NCI-H1436 (cell line): ENCODE measurements at regions not wholly inside any gene's neighbourhood (a gene's known extent, or its start where the extent isn't known, plus 50 kb on each side); places are given as distances from the start of the nearest gene placed in this dataset.
"Not testable (repeated sequence)": the region's sequence is repeated elsewhere in the genome, so short reads cannot be mapped to it uniquely, and the experiment has no call there.

Experiments used
- DNase-seq: peaks from one replicate; lab custom pipeline; 2025; lab: John Stamatoyannopoulos, UW

DNA sequence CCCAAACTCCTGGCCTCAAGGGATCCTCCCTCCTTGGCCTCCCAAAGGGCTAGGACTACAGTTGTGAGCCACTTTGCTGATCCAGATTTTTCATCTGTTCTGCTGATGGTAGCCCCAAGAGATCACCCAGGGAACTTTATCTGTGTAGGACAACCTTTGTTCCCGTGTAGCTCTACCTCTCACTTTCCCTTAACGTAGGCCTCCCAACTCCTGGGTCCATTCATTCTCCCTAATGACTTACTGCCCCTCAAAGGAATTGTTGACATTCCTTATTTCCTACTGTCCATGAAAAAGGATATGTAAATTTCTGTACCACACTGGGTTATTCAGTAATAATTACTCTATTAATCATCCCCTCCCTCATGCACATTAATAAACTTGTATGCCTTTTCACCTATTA, 51.0 kb upstream of the PHF24 start:
- DNase-seq, result no peak

DNA sequence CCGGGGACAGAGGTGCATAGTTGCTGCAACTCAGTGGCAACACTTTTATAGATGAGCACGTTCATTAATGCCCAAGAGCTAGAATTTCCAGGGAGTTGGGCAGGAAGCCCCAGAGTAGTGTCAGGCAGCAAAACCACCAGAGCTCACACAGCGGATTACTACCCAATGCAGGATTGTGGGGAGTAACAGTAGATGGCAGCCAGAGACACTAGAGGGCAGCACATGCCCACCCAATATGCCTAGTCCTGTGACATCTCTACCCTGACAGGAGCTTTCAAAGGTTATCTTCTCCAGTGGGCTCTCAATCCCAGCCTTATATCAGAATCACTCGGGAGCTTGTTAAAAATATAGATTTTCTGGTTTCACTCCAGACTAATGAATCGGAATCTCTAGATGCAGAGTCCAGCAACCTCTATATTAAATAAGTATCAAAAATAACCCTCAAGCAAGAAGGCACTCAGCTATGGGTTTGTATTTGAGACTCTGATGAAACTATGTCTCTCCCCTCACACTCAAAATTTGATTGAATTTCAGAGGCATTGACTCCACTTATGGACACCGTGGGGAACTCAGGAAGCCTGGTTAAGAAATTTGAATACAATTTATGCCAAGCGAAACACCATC, 58.4 kb upstream of the PHF24 start:
- peak; percentile 48 for DNase-seq

GRCh38 chr9:34898846-34899245, 59.2 kb upstream of the PHF24 start:
- DNase-seq, result no peak

DNA sequence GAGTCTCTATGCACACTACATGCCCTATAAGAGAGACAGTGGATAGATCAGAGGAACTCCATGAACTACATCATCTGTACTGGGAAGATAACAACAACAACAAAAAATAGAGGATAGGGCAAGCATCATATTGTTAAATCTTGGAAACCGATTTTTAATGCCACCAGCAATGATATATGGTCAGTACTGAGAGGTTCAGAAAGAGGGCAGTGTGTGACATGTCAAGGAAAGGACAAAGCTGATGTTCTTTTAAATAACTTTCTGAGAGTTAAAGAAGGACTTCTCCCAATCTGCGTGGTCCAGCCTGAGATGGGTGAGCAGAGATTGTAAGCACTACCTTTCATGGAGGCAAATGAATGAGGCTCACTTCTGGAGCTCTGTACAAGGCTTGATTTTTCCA, 62.0 kb upstream of the PHF24 start:
- DNase-seq, result no peak

DNA sequence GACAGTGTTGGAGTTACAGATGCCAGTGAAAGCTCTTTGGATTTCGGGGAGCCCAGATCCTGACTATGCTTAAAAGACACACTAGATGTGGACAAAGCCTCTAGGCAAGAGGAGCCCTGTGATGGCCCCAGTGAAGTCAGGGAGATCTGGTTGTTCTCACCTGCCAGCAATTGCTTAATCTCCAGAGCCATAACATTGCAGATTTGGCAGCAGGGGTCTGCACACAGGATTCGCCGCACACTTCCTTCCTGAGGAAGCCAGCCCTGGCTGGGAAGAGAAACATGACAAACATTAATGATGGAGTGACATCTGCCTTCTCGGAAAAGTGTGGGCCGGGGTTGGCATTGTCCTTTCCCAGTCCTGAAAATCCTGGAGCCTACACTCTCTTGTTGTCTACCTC, 65.2 kb upstream of the PHF24 start:
- no peak for DNase-seq

- no peak for DNase-seq
Measured at GRCh38 chr9:34891386-34891785, 66.7 kb upstream of the PHF24 start.

- no peak for DNase-seq
Measured at GRCh38 chr9:34887841-34888240, 70.2 kb upstream of the PHF24 start.

- DNase-seq, result no peak
Measured at GRCh38 chr9:34884747-34885189, 73.3 kb upstream of the PHF24 start.

GRCh38 chr9:34876096-34876495, 82.0 kb upstream of the PHF24 start:
- DNase-seq, result no peak

DNA sequence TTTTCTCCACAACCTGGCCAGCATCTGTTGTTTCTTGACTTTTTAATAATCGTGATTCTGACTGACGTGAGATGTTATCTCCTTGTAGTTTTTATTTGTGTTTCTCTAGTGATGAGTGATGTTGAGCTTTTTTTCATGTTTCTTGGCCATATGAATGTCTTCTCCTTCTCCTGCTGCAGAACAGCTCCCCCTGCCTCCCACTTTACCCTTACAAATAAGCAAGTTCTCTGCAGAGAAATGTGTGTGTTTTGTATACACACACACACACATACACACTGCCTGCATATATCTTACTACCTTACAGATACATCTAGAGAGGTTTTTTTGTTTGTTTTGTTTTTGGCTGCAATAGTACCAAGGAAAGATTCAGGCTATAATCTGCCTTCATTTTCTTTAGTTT, 88.7 kb upstream of the PHF24 start:
- DNase-seq, result no peak

DNA sequence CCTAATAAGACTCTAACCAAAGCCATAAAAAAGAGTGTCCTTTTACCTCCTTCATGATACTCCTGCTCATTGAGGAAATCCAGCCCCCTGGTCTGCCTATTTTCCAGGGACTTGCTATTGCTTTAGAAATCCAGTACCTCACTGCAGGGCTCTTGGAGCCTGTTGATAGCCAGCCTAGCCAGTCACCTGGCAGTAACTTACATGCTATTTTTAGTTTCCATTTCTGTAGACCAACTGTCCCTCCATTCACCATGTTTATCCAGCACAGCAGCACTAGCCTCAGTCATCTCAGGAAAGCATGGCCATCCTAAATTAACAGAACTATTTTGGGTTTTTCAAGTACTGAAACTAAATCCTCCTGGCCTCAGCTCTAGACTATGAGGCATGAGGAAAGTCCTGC, 91.5 kb upstream of the PHF24 start:
- DNase-seq, result no peak

GRCh38 chr9:34863426-34863825, 94.7 kb upstream of the PHF24 start:
- no peak for DNase-seq

- no peak for DNase-seq
Measured at GRCh38 chr9:34862836-34863235, 95.2 kb upstream of the PHF24 start.

DNA sequence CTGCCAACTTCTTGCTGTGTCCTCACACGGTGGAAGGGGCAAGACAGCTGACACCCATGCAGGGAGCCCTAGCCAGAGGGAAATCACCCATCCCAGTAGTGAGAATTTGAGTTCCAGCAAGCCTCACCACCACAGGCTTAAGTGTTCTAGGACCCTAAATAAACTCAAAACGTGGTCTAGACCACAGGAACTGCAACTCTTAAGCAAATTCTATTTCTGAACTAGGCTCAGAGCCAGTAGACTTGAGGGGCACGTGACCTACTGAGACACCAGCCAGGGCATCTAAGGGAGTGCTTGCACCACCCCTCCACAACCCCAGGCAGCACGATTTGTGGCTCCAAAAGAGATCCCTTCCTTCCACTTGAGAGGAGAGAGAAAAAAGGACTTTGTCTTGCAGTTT, 96.0 kb upstream of the PHF24 start:
- DNase-seq, result no peak

- DNase-seq, result not testable (repeated sequence)
Measured at GRCh38 chr9:34855016-34855415, 103.1 kb upstream of the PHF24 start.

- DNase-seq, result no peak
Measured at GRCh38 chr9:34830068-34830467, 120.1 kb upstream of the CCL21 start.

DNA sequence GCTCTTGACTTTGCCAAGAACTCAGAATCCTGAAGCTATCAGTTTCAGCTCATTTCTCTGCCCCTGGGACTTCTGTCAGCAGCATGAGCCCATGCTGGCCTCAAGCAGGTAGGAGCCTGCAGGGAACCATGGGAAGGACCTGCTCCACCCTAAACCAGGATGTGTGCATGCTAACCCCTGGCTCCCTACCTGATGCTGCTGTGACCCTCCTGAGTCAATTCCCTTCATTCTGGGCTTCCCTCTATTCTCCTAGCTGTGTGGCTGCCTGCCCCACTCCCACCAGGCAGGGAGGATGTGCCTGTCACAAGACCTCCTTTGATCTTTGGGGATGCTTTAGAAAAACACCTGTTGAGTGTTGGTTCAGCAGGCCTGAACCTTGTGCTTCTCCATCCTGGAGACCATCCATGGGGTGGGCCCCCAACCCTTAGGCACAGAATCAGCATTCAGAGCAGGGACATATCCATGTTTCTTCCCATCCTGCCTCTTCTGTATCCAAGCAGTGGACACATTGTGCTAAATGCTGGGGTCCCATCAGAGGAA, 117.1 kb upstream of the CCL21 start:
- DNase-seq, result no peak

- no peak for DNase-seq
Measured at GRCh38 chr9:34825775-34826174, 115.8 kb upstream of the CCL21 start.

GRCh38 chr9:34823778-34824177, 113.8 kb upstream of the CCL21 start:
- DNase-seq, result no peak

- DNase-seq, result no peak
Measured at GRCh38 chr9:34810187-34810524, 100.2 kb upstream of the CCL21 start.

DNA sequence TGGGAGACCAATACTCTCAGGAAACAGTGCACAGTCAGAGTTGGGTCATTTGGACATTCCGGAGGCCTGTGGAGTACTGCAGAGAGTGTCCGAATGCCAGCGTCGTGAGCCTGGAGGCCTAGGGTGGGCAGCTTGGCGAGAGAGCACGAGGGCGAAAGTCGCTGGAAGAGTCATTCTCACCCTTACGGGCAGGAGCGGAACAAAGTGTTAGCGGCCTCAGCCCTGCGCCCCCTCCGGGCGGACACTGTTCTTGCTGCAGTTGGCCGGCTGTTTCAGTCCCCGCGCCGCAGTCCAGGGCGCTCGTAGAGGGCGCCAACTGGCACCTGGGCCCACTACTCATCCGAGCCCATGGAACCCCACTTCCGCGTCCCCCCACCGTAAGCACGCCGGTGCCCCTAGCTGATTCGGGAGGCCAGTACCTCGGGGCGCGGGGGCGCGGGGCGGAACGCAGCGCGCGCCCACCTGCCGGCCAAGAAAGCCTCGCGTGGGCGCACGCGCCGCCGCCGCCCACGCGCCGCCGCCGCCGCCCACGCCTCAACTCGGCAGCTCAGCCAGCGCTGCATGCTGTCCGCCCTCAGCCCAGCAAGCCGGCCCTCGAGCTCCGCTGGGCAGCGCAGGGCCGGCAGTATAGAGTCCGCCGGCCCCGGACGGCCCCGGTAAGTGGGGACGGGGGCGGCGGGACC, 99.7 kb upstream of the CCL21 start:
- DNase-seq, result no peak

- no peak for DNase-seq
Measured at GRCh38 chr9:34802916-34803315, 93.0 kb upstream of the CCL21 start.

GRCh38 chr9:34797367-34797766, 87.4 kb upstream of the CCL21 start:
- no peak for DNase-seq

DNA sequence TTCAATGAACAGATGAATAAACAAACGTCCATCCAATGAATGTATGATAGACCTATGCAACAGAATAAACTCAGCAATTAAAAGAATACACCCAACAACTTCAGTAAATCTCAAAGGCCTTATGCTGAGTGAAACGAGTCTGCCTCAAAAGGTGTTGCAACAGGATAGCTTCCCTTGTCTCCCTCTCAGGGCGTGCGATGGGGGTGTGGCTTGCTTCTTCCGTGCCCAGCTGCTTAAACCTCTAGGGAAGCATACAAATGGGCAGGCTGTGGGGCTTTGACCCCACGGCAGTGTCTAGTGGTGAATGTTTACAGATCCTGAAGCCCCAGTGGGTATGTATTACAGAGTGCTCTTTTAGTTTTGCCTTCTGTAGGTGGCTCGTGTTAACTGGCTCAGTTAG, 87.0 kb upstream of the CCL21 start:
- no peak for DNase-seq
